GM21447 (cell line): ENCODE measurements at regions not wholly inside any gene's neighbourhood (a gene's known extent, or its start where the extent isn't known, plus 50 kb on each side); places are given as distances from the start of the nearest gene placed in this dataset.
"Not testable (repeated sequence)": the region's sequence is repeated elsewhere in the genome, so short reads cannot be mapped to it uniquely, and the experiment has no call there.

ENCODE experiments used
- ATAC-seq: cut with Tn5 transposase; IDR thresholded peaks from one replicate; pipeline ENCODE4 v1.9.1; 2021; ENCODE audit not compliant: unreplicated experiment

GRCh38 chrY:16490706-16491105 lies 1389.3 kb downstream of the CDY2B start:
- no peak for ATAC-seq

DNA sequence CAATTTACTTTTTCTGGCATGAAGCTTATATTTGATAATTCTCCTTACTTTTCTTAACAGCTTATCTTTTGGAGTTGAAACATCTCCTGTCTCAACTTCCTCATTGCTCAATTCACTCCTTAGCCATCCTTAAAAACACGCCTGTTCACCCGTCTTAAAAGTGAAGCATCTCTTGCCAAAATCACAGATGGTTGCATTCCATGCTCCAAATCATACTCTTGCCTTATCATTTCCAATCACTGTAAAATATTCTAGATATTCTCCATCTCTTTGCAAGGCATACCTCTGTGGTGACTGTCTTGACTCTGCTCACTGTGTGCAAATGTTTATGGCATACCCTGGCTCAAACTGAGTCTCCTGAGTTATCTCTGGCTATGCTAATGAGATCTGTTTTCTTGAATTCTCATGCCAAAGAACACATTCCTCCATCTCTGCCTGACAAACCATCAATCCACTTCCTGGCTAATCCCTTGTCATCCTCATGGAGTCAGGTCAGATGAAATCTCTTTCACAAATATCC lies 1393.3 kb downstream of the CDY2B start:
- no peak for ATAC-seq

- ATAC-seq: no peak
Observed at GRCh38 chrY:16480031-16480430, 1400.0 kb downstream of the CDY2B start.

- ATAC-seq: no peak
Observed at GRCh38 chrY:16474053-16474452, 1406.0 kb downstream of the CDY2B start.

- no peak for ATAC-seq
Observed at GRCh38 chrY:16454799-16455198, 1425.2 kb downstream of the CDY2B start.

GRCh38 chrY:16446152-16446551 lies 1433.9 kb downstream of the CDY2B start:
- no peak for ATAC-seq

- ATAC-seq: not testable (repeated sequence)
Observed at GRCh38 chrY:16409206-16409923, 1470.7 kb downstream of the CDY2B start.

DNA sequence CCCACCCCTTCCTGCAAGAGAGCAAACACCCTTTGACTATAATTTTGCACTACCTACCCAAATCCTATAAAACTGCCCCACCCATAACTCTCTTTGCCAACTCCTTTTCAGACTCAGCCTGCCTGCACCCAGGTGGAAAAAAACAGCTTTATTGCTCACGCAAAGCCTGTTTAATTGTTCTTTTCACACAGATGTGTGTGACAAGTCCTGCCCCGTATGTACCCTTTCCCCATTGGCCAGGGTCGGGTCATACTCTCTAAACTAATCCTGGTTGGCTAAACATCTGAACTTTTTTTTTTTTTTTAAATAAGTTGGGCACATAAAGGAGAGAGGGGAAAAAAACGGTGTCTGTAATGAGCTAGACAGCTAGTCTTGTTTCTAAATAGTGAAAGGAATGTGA lies 1500.6 kb downstream of the CDY2B start:
- ATAC-seq: not testable (repeated sequence)

- not testable (repeated sequence) for ATAC-seq
Observed at GRCh38 chrY:16341592-16341991, 1538.4 kb downstream of the CDY2B start.

- ATAC-seq: not testable (repeated sequence)
Observed at GRCh38 chrY:16330032-16330758, 1549.8 kb downstream of the CDY2B start.

GRCh38 chrY:16329135-16329820 lies 1550.7 kb downstream of the CDY2B start:
- not testable (repeated sequence) for ATAC-seq
